Subcutaneous abdominal adipose tissue (tissue), 5 donors: ENCODE measurements at regions not wholly inside any gene's neighbourhood (a gene's known extent, or its start where the extent isn't known, plus 50 kb on each side); places are given as distances from the start of the nearest gene placed in this dataset.

Experiments
- H3K27ac ChIP-seq: one replicate; pipeline ENCODE4 v1.7.0; 2013; ENCODE audit warnings: low read depth, mild to moderate bottlenecking, inconsistent platforms, low read length, moderate library complexity
- H3K27me3 ChIP-seq, 5 donors: one replicate each; pipeline ENCODE4 v1.7.0; 2013; ENCODE audit warnings: low read length in 5 of 5, inconsistent platforms in 1 of 5; ENCODE audit not compliant: control insufficient read depth in 5 of 5, insufficient read depth in 4 of 5
- H3K36me3 ChIP-seq, 5 donors: one replicate each; pipeline ENCODE4 v1.7.0; 2013; ENCODE audit warnings: low read length in 5 of 5; ENCODE audit not compliant: control insufficient read depth in 5 of 5, insufficient read depth in 5 of 5
- H3K4me1 ChIP-seq, 5 donors: one replicate each; pipeline ENCODE4 v1.7.0; 2013; ENCODE audit warnings: low read length in 5 of 5, mild to moderate bottlenecking in 3 of 5, moderate library complexity in 1 of 5; ENCODE audit not compliant: control insufficient read depth in 5 of 5, insufficient read depth in 5 of 5
- H3K4me3 ChIP-seq, 5 donors: one replicate each; pipeline ENCODE4 v1.7.0; 2013; ENCODE audit warnings: low read length in 5 of 5, low read depth in 1 of 5
- H3K9ac ChIP-seq, 5 donors: one replicate each; pipeline ENCODE4 v1.7.0; 2013; ENCODE audit warnings: low read length in 5 of 5, mild to moderate bottlenecking in 4 of 5, moderate library complexity in 3 of 5
- H3K9me3 ChIP-seq, 5 donors: one replicate each; pipeline ENCODE4 v1.7.0; 2013; ENCODE audit warnings: low read length in 5 of 5; ENCODE audit not compliant: control insufficient read depth in 5 of 5
- donor health status: healthy.
- donor health status: healthy.
- donor health status: healthy.
- donor health status: healthy.
- donor health status: healthy.

GRCh38 chr2:207311316-207312005 lies 145.7 kb upstream of the KLF7 start:
- peaks cover 0 to 18% (median 0%) of the 10 kb centered on the region in 5 donors for H3K4me1 ChIP-seq
- H3K27ac ChIP-seq = peak overlapping the region; percentile 26
- H3K9me3 ChIP-seq = no peaks in the 10 kb centered on the region
- no peak overlapping the region for H3K4me3 ChIP-seq
- H3K27me3 ChIP-seq = peaks cover 0 to 3% (median 0%) of the 10 kb centered on the region in 5 donors
- no peaks in the 10 kb centered on the region for H3K36me3 ChIP-seq
- H3K9ac ChIP-seq = no peak overlapping the region

- Histone ChIP-seq H3K9me3 (no peaks in the 10 kb centered on the region), H3K9ac (no peak overlapping the region), H3K27me3 (peaks cover 0 to 3% (median 0%) of the 10 kb centered on the region in 5 donors), H3K4me3 (no peak overlapping the region), H3K27ac (no peak overlapping the region), H3K4me1 (peaks cover 0 to 18% (median 0%) of the 10 kb centered on the region in 5 donors), H3K36me3 (no peaks in the 10 kb centered on the region)
These were observed 146.2 kb upstream of the KLF7 start for GRCh38 chr2:207312006-207312356.

DNA sequence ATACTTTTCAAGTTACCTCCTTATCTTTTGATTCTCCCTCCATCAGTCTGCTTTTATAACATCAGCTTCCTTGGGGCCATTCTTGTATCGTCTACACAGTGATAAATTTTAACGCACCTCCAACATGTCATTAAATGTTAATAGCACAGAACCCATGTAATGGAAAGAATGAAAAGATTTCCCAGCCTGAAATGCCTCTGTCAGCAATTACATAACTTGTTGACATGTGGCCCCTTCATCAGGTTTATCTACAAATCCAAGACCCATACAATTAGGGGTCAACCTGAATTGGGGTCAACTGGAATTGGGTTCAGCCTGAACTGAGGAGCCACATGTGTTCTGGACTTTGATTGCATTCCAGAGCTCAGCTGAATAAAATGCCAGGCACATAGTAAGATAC lies 148.2 kb upstream of the KLF7 start:
- H3K9ac ChIP-seq = no peak overlapping the region
- no peaks in the 10 kb centered on the region for H3K36me3 ChIP-seq
- H3K27me3 ChIP-seq = peaks cover 0 to 1% (median 0%) of the 10 kb centered on the region in 5 donors
- H3K9me3 ChIP-seq = no peaks in the 10 kb centered on the region
- peaks cover 0 to 18% (median 0%) of the 10 kb centered on the region in 5 donors for H3K4me1 ChIP-seq
- H3K4me3 ChIP-seq = no peak overlapping the region
- no peak overlapping the region for H3K27ac ChIP-seq

GRCh38 chr2:207315131-207315530 lies 149.4 kb upstream of the KLF7 start:
- Histone ChIP-seq H3K9me3 (no peaks in the 10 kb centered on the region), H3K27me3 (no peaks in the 10 kb centered on the region), H3K9ac (no peak overlapping the region), H3K36me3 (no peaks in the 10 kb centered on the region), H3K27ac (no peak overlapping the region), H3K4me3 (no peak overlapping the region), H3K4me1 (peaks cover 0 to 18% (median 3%) of the 10 kb centered on the region in 5 donors)

GRCh38 chr2:207316484-207316883 lies 150.7 kb upstream of the KLF7 start:
- H3K4me1 ChIP-seq = peaks cover 0 to 6% (median 3%) of the 10 kb centered on the region in 5 donors
- no peak overlapping the region for H3K9ac ChIP-seq
- no peak overlapping the region for H3K27ac ChIP-seq
- H3K36me3 ChIP-seq = no peaks in the 10 kb centered on the region
- no peaks in the 10 kb centered on the region for H3K27me3 ChIP-seq
- no peak overlapping the region for H3K4me3 ChIP-seq
- H3K9me3 ChIP-seq = no peaks in the 10 kb centered on the region

GRCh38 chr2:207316906-207317305 lies 151.2 kb upstream of the KLF7 start:
- H3K9me3 ChIP-seq = no peaks in the 10 kb centered on the region
- no peak overlapping the region for H3K27ac ChIP-seq
- peaks cover 0 to 3% (median under 1%) of the 10 kb centered on the region in 5 donors for H3K4me1 ChIP-seq
- no peaks in the 10 kb centered on the region for H3K27me3 ChIP-seq
- no peak overlapping the region for H3K4me3 ChIP-seq
- H3K9ac ChIP-seq = no peak overlapping the region
- H3K36me3 ChIP-seq = no peaks in the 10 kb centered on the region

DNA sequence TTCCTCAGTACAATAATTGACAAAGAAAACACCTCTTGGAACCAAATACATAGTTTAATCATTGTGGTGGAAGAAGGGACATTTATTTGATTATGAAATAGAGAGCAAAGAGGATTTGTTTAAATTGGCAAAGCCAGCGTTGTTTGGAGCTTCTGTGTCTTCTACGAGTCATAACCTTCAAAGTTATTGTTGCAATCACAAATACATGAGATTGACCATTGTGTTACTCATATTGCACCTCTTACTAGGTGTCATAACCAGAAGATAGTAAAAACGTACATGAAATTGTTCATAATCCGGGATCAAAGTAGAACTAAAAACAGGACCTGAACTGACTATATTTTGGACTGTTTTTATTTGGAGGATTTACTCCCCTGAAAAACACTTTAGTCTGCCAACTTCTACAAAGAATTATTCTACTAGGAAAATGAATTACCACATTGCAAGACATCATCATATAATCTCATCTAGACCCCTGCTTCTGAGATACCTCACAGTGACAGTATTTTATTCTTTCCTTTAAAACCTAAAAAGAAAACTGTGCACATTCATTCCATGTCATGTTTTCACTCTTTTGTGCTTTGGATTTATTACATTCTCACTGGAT lies 151.7 kb upstream of the KLF7 start:
- Histone ChIP-seq H3K9me3 (no peaks in the 10 kb centered on the region), H3K27ac (no peak overlapping the region), H3K9ac (no peak overlapping the region), H3K36me3 (no peaks in the 10 kb centered on the region), H3K27me3 (no peaks in the 10 kb centered on the region), H3K4me1 (peaks cover 0 to 3% (median 0%) of the 10 kb centered on the region in 5 donors), H3K4me3 (no peak overlapping the region)

- peaks cover 0 to 3% (median 0%) of the 10 kb centered on the region in 5 donors for H3K4me1 ChIP-seq
- H3K4me3 ChIP-seq = no peak overlapping the region
- H3K27ac ChIP-seq = no peak overlapping the region
- H3K9ac ChIP-seq = no peak overlapping the region
- no peaks in the 10 kb centered on the region for H3K9me3 ChIP-seq
- H3K27me3 ChIP-seq = no peaks in the 10 kb centered on the region
- H3K36me3 ChIP-seq = no peaks in the 10 kb centered on the region
These were observed 152.5 kb upstream of the KLF7 start for GRCh38 chr2:207318181-207318628.

GRCh38 chr2:207319316-207319715 lies 153.6 kb upstream of the KLF7 start:
- Histone ChIP-seq H3K4me1 (peaks cover 0 to 3% (median 0%) of the 10 kb centered on the region in 5 donors), H3K9me3 (no peaks in the 10 kb centered on the region), H3K27ac (no peak overlapping the region), H3K4me3 (no peak overlapping the region), H3K36me3 (no peaks in the 10 kb centered on the region), H3K27me3 (no peaks in the 10 kb centered on the region), H3K9ac (no peak overlapping the region)

GRCh38 chr2:207320381-207321159 lies 154.8 kb upstream of the KLF7 start:
- H3K36me3 ChIP-seq = no peaks in the 10 kb centered on the region
- no peak overlapping the region for H3K27ac ChIP-seq
- H3K9me3 ChIP-seq = no peaks in the 10 kb centered on the region
- H3K9ac ChIP-seq = no peak overlapping the region
- peaks cover 0 to 3% (median 0%) of the 10 kb centered on the region in 5 donors for H3K4me1 ChIP-seq
- H3K4me3 ChIP-seq = no peak overlapping the region
- H3K27me3 ChIP-seq = no peaks in the 10 kb centered on the region
